Fibroblast of villous mesenchyme (primary cell): ENCODE measurements at regions not wholly inside any gene's neighbourhood (a gene's known extent, or its start where the extent isn't known, plus 50 kb on each side); places are given as distances from the start of the nearest gene placed in this dataset.

Source experiments
- DNase-seq: peaks from one replicate; pipeline ENCODE4 v3.0.0-alpha.2; 2010; ENCODE audit warnings: low read depth
- H3K4me3 ChIP-seq: 2 replicates; pipeline ENCODE4 v1.5.1; 2011; ENCODE audit warnings: low read depth, mild to moderate bottlenecking, low read length
- CTCF ChIP-seq: IDR thresholded peaks from 2 replicates; pipeline ENCODE4 v1.5.1; 2012; ENCODE audit warnings: low read depth, mild to moderate bottlenecking, low read length; ENCODE audit not compliant: insufficient read depth

- H3K4me3 ChIP-seq: no peak overlapping the region
- no peak for TF ChIP-seq CTCF
- no peak for DNase-seq
These were observed 145.6 kb upstream of the NPY start for GRCh38 chr7:24138343-24138742.

GRCh38 chr7:24140001-24140400 is 144.0 kb upstream of the NPY start:
- no peak for TF ChIP-seq CTCF
- no peak overlapping the region for H3K4me3 ChIP-seq
- no peak for DNase-seq

GRCh38 chr7:24141874-24142509 is 142.0 kb upstream of the NPY start:
- no peak for DNase-seq
- TF ChIP-seq CTCF: no peak
- H3K4me3 ChIP-seq: no peak overlapping the region

- no peak for TF ChIP-seq CTCF
- DNase-seq: no peak
- no peak overlapping the region for H3K4me3 ChIP-seq
These were observed 140.4 kb upstream of the NPY start for GRCh38 chr7:24143547-24143946.

- no peak for TF ChIP-seq CTCF
- no peak for DNase-seq
- H3K4me3 ChIP-seq: no peak overlapping the region
These were observed 132.0 kb upstream of the NPY start for GRCh38 chr7:24151944-24152343.

- TF ChIP-seq CTCF: no peak
- DNase-seq: no peak
These were observed 131.6 kb upstream of the NPY start for GRCh38 chr7:24152356-24152755.

GRCh38 chr7:24152877-24153472 is 131.0 kb upstream of the NPY start:
- DNase-seq: no peak
- no peak for TF ChIP-seq CTCF
- H3K4me3 ChIP-seq: no peak overlapping the region

More at GRCh38 chr7:24152356-24152755, 131.6 kb upstream of the NPY start:
- no peak overlapping the region for H3K4me3 ChIP-seq
